Choroid plexus epithelial cell (primary cell): ENCODE measurements at regions not wholly inside any gene's neighbourhood (a gene's known extent, or its start where the extent isn't known, plus 50 kb on each side); places are given as distances from the start of the nearest gene placed in this dataset.

Experiments used
- DNase-seq: peaks from one replicate; pipeline ENCODE4 v3.0.0-alpha.2; 2010; ENCODE audit warnings: low read depth
- H3K4me3 ChIP-seq: 2 replicates; pipeline ENCODE4 v1.5.1; 2011; ENCODE audit warnings: low read depth, mild to moderate bottlenecking, control low read depth, low read length, moderate library complexity
- CTCF ChIP-seq: conservative IDR thresholded peaks from 2 replicates; pipeline ENCODE4 v1.5.1; 2011; ENCODE audit warnings: low read depth, mild to moderate bottlenecking, control low read depth, inconsistent platforms, low read length, moderate library complexity

GRCh38 chr5:169494383-169494935 lies 89.1 kb upstream of the SPDL1 start:
- H3K4me3 ChIP-seq: no peak overlapping the region
- DNase-seq: no peak
- no peak for TF ChIP-seq CTCF

- peak; percentile 10 for TF ChIP-seq CTCF
- DNase-seq: no peak
- H3K4me3 ChIP-seq: no peak overlapping the region
Observed at GRCh38 chr5:169474226-169474625, 109.3 kb upstream of the SPDL1 start.

GRCh38 chr5:169472544-169472943 lies 111.0 kb upstream of the SPDL1 start:
- no peak for TF ChIP-seq CTCF
- H3K4me3 ChIP-seq: no peak overlapping the region
- DNase-seq: no peak

GRCh38 chr5:169471021-169471420 lies 112.6 kb upstream of the SPDL1 start:
- DNase-seq: no peak
- H3K4me3 ChIP-seq: no peak overlapping the region
- TF ChIP-seq CTCF: no peak

GRCh38 chr5:169467041-169467771 lies 116.4 kb upstream of the SPDL1 start:
- no peak for TF ChIP-seq CTCF
- no peak for DNase-seq
- no peak overlapping the region for H3K4me3 ChIP-seq

GRCh38 chr5:169460896-169461295 lies 122.7 kb upstream of the SPDL1 start:
- no peak for TF ChIP-seq CTCF
- DNase-seq: no peak
- no peak overlapping the region for H3K4me3 ChIP-seq

- TF ChIP-seq CTCF: no peak
- H3K4me3 ChIP-seq: no peak overlapping the region
- DNase-seq: no peak
Observed at GRCh38 chr5:169460123-169460522, 123.5 kb upstream of the SPDL1 start.
